ENCODE measurements at regions not wholly inside any gene's neighbourhood (a gene's known extent, or its start where the extent isn't known, plus 50 kb on each side); places are given as distances from the start of the nearest gene placed in this dataset.

DNA sequence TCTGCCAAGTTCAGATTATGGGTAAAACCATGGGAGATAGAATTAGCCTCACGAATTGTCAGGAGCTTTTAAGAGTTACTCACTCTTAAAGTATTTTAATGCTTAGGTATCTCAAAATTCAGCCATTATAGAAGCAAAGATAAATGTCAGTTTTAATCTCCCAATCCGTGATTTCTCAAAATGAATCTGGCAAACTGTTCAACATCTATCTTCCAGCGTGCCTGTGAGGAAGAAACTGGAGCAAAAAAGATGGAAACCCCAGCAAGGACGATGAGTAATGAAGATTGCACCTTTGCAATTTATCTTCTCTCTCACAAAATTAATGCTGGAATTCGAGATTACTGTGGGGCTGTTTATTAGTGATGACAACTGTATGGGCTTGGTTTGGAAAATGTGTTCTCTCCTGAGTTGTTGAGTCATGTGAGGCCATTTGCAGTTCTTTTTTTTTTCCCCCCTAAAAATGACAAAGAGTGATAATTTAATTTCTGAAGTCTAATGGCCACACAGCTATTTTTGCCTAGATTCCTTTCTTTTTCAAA, 70.5 kb downstream of the PYDC2 start:
- no peak for TF ChIP-seq EZH2 (IDR thresholded peaks at IDR 0.05; ENCODE audit: insufficient read depth, poor library complexity, severe bottlenecking)
- TF ChIP-seq EZH2phosphoT487 (IDR thresholded peaks at IDR 0.05; ENCODE audit: insufficient read depth, low read depth): no peak

Measured in GM23248 (cell line).